ENCODE measurements at regions not wholly inside any gene's neighbourhood (a gene's known extent, or its start where the extent isn't known, plus 50 kb on each side); places are given as distances from the start of the nearest gene placed in this dataset.

GRCh38 chr11:71173709-71174108, 78.7 kb downstream of the SHANK2 start:
- Histone ChIP-seq H3K14ac (ENCODE audit: insufficient read length) (no peak overlapping the region), H3K4me3 (ENCODE audit: extremely low read depth in 1 of 4, insufficient read depth in 2 of 4, low read depth in 3 of 4, low read length in 4 of 4) (no peak overlapping the region), H3K36me3 (ENCODE audit: control insufficient read depth in 2 of 4, insufficient read depth in 4 of 4, low read length in 3 of 4) (no peaks in the 10 kb centered on the region), H3K4me1 (replicated peaks in 1 of 4; ENCODE audit: control insufficient read depth in 3 of 4, insufficient read depth in 4 of 4, low read length in 3 of 4) (peaks cover 4 to 10% (median 7%) of the 10 kb centered on the region in 4 experiments), H3K18ac (ENCODE audit: extremely low read depth, low read length) (no peak overlapping the region), H2BK12ac (ENCODE audit: low read depth, low read length) (no peak overlapping the region), H2BK15ac (ENCODE audit: low read length) (no peak overlapping the region), H2AK5ac (ENCODE audit: low read depth, low read length) (no peak overlapping the region), H3K23me2 (ENCODE audit: low read depth, low read length) (no peaks in the 10 kb centered on the region), H4K8ac (ENCODE audit: extremely low read depth, insufficient read depth, low read length) (no peak overlapping the region), H3K4ac (replicated peaks; ENCODE audit: insufficient read length, low read depth, low read length) (no peak overlapping the region), H2BK20ac (ENCODE audit: low read length) (no peak overlapping the region), H4K5ac (ENCODE audit: insufficient read length, low read depth, low read length) (no peak overlapping the region), H3K79me2 (ENCODE audit: control insufficient read depth in 1 of 2, insufficient read depth in 2 of 2, low read length in 2 of 2) (peaks cover 0 to 53% of the 10 kb centered on the region in 2 experiments; a peak in 2 of 4 replicates), H3K9me3 (ENCODE audit: insufficient read depth in 2 of 2, low read depth in 1 of 2, low read length in 1 of 2) (peaks cover 3 to 11% of the 10 kb centered on the region in 2 experiments; a peak in 2 of 4 replicates), H2BK120ac (replicated peaks; ENCODE audit: low read depth, low read length) (no peak overlapping the region), H3K23ac (ENCODE audit: insufficient read length) (no peak overlapping the region), H2BK5ac (ENCODE audit: low read depth, low read length) (no peak overlapping the region), H3K27ac (ENCODE audit: low read depth, low read length) (no peak overlapping the region), H3K27me3 (replicated peaks in 1 of 4; ENCODE audit: control insufficient read depth in 3 of 4, extremely low read depth in 1 of 4, insufficient read depth in 3 of 4, low read length in 3 of 4) (no peaks in the 10 kb centered on the region), H3K56ac (replicated peaks; ENCODE audit: insufficient read length, low read depth, low read length) (no peak overlapping the region), H4K20me1 (replicated peaks in 1 of 2; ENCODE audit: control insufficient read depth in 1 of 2, insufficient read depth in 2 of 2, low read length in 2 of 2) (peaks cover 2 to 7% of the 10 kb centered on the region in 2 experiments), H3K4me2 (ENCODE audit: insufficient read depth in 1 of 2, low read depth in 2 of 2, low read length in 2 of 2) (no peak overlapping the region), H3K9ac (replicated peaks in 1 of 4; ENCODE audit: extremely low read depth in 1 of 4, low read depth in 3 of 4, low read length in 3 of 4) (no peak overlapping the region), H2AFZ (ENCODE audit: low read length) (no peak overlapping the region), H4K91ac (replicated peaks; ENCODE audit: insufficient read length, low read length) (no peak overlapping the region), H3K79me1 (ENCODE audit: low read depth, low read length) (peaks cover 9% of the 10 kb centered on the region; the same call in 1 of the 2 replicates)
- 85% methylated on average over 4 of the region's 4 CpGs; no CpG with 5 or more reads in 1 of the 2 experiments for WGBS, 2 experiments (ENCODE audit: extremely low coverage in 1 of 2, insufficient coverage in 1 of 2, insufficient read length in 1 of 2, insufficient replicate concordance in 2 of 2, low coverage in 1 of 2, low lambda C conversion rate in 2 of 2, missing lambda C conversion rate in 1 of 2)
- ChIA-PET CTCF (ENCODE audit: partially characterized antibody) (interaction anchor here (1.1 kb wide), 1 partner anchor 198 kb away, joined by 3 read pairs; no protein-coding TSS in a partner anchor), POLR2A (ENCODE audit: partially characterized antibody) (no interaction called here)
- DNase-seq (ENCODE audit: low read depth in 1 of 2, low spot score in 2 of 2) (no peak), FAIRE-seq (no peak)
- no peak for TF ChIP-seq EGR1 (IDR thresholded peaks at IDR 0.05; ENCODE audit: borderline replicate concordance, low read depth, low read length)
- no peak for TF ChIP-seq JUND (IDR thresholded peaks at IDR 0.05; ENCODE audit: low read length)
- TF ChIP-seq TCF12 (IDR thresholded peaks at IDR 0.05; ENCODE audit: low read depth, low read length) = no peak
- no peak for TF ChIP-seq SP2 (IDR thresholded peaks at IDR 0.05; ENCODE audit: low read length)
- TF ChIP-seq JUN (IDR thresholded peaks at IDR 0.05; ENCODE audit: low read depth, low read length) = no peak
- TF ChIP-seq KDM1A (IDR thresholded peaks at IDR 0.05; ENCODE audit: borderline replicate concordance, low read length) = no peak
- TF ChIP-seq RNF2 (IDR thresholded peaks at IDR 0.05; ENCODE audit: borderline replicate concordance, low read depth, low read length, missing control alignments, poor library complexity, severe bottlenecking) = no peak
- no peak for TF ChIP-seq RBBP5 (IDR thresholded peaks at IDR 0.05; ENCODE audit: borderline replicate concordance, low read depth, low read length)
- no peak for TF ChIP-seq CTCF (IDR thresholded peaks at IDR 0.05; ENCODE audit: control extremely low read depth in 1 of 3, insufficient read depth in 1 of 3, low read depth in 1 of 3, low read length in 3 of 3)
- no peak for TF ChIP-seq SP4 (IDR thresholded peaks at IDR 0.05; ENCODE audit: low read length)
- no peak for TF ChIP-seq HDAC6 (IDR thresholded peaks at IDR 0.05; ENCODE audit: low read depth, low read length)
- no peak for TF ChIP-seq CHD1 (IDR thresholded peaks at IDR 0.05; ENCODE audit: low read depth, low read length)

Data from H1 (cell line).